Fibroblast of pulmonary artery (primary cell): ENCODE measurements at regions not wholly inside any gene's neighbourhood (a gene's known extent, or its start where the extent isn't known, plus 50 kb on each side); places are given as distances from the start of the nearest gene placed in this dataset.

Source experiments
- DNase-seq: peaks from one replicate; pipeline ENCODE4 v3.0.0-alpha.2; 2010; ENCODE audit warnings: low read depth
- H3K4me3 ChIP-seq: replicated peaks from 2 replicates; pipeline ENCODE4 v1.5.1; 2011; ENCODE audit warnings: low read depth, mild to moderate bottlenecking, control low read depth, low read length, moderate library complexity
- TF ChIP-seq, protein P1 (sequence below): IDR thresholded peaks from 2 replicates; pipeline ENCODE4 v1.5.1; 2011; ENCODE audit warnings: mild to moderate bottlenecking, control low read depth, low read length, inconsistent platforms; ENCODE audit errors: missing control alignments

- TF ChIP-seq, protein P1, sequence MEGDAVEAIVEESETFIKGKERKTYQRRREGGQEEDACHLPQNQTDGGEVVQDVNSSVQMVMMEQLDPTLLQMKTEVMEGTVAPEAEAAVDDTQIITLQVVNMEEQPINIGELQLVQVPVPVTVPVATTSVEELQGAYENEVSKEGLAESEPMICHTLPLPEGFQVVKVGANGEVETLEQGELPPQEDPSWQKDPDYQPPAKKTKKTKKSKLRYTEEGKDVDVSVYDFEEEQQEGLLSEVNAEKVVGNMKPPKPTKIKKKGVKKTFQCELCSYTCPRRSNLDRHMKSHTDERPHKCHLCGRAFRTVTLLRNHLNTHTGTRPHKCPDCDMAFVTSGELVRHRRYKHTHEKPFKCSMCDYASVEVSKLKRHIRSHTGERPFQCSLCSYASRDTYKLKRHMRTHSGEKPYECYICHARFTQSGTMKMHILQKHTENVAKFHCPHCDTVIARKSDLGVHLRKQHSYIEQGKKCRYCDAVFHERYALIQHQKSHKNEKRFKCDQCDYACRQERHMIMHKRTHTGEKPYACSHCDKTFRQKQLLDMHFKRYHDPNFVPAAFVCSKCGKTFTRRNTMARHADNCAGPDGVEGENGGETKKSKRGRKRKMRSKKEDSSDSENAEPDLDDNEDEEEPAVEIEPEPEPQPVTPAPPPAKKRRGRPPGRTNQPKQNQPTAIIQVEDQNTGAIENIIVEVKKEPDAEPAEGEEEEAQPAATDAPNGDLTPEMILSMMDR: no peak
- no peak for DNase-seq
- H3K4me3 ChIP-seq: no peak overlapping the region
Observed at GRCh38 chr15:87523516-87523915, 733.0 kb downstream of the NTRK3 start.

DNA sequence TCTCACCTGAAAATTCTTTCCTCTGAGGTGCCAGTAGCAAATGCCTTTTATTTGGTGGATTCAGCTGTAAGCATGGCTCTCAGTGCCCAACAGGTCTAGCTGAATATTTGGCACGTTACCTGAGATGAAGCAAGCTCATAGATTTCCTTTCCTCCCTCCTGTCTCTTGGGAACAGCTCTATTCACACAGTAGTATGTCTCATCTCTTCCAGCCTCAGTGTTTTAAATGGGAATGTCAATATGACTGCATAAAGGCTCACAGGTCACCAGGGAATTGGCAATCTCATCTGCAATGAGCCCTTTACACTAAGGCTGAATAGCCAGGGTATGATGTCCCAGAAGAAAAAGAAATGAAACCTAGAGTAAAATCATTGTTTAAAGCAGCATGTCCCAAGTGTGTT is 733.5 kb downstream of the NTRK3 start:
- DNase-seq: no peak
- TF ChIP-seq, protein P1: no peak
- no peak overlapping the region for H3K4me3 ChIP-seq

DNA sequence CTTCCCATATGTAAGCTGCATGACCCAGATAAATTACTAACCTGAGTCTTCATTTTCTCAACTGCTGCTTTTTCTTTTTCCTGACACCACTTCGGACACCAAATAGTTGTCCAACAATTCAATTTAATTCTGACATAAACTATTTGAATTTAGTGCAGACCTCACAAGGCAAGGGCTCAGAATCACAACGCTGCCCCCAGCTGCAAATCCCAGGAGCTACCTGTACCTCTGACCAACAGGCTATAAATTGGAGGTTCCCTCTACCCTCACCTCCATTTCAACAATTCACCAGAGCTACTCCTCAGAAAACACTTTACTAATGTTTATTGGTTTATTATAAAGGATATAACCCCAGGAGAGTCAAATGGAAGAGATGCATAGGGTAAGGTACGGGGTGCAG is 737.6 kb downstream of the NTRK3 start:
- H3K4me3 ChIP-seq: no peak overlapping the region
- TF ChIP-seq, protein P1: no peak

GRCh38 chr15:87508086-87508485 is 748.5 kb downstream of the NTRK3 start:
- no peak for DNase-seq
- no peak overlapping the region for H3K4me3 ChIP-seq
- TF ChIP-seq, protein P1: no peak

More for the DNA sequence above, 737.6 kb downstream of the NTRK3 start:
- DNase-seq: no peak

DNA sequence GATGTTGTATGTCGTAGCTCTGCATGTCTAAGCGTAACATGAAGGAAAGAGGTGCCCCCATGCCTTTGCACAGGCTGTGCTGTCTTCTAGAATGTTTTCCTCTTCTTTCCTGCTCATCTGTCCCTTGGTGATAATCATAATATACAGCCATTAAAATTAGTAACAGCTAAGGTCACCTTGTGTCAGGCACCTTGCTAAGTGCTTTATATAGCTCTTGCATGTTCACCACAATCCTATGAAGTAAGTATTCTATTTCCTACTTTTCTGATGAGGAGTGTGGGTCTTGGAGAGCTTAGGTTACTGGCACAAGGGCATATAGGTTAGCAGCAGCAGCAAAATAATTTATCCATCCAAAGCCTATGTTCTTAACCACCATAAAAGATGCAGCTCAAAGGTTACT is 754.4 kb downstream of the NTRK3 start:
- H3K4me3 ChIP-seq: no peak overlapping the region
- TF ChIP-seq, protein P1: no peak
- no peak for DNase-seq

- H3K4me3 ChIP-seq: no peak overlapping the region
- DNase-seq: no peak
- TF ChIP-seq, protein P1: no peak
Observed at GRCh38 chr15:87500240-87500639, 756.3 kb downstream of the NTRK3 start.

GRCh38 chr15:87498560-87498959 is 758.0 kb downstream of the NTRK3 start:
- H3K4me3 ChIP-seq: no peak overlapping the region
- TF ChIP-seq, protein P1: no peak
- no peak for DNase-seq
